ENCODE measurements at regions not wholly inside any gene's neighbourhood (a gene's known extent, or its start where the extent isn't known, plus 50 kb on each side); places are given as distances from the start of the nearest gene placed in this dataset.
"Not testable (repeated sequence)": the region's sequence is repeated elsewhere in the genome, so short reads cannot be mapped to it uniquely, and the experiment has no call there.

DNA sequence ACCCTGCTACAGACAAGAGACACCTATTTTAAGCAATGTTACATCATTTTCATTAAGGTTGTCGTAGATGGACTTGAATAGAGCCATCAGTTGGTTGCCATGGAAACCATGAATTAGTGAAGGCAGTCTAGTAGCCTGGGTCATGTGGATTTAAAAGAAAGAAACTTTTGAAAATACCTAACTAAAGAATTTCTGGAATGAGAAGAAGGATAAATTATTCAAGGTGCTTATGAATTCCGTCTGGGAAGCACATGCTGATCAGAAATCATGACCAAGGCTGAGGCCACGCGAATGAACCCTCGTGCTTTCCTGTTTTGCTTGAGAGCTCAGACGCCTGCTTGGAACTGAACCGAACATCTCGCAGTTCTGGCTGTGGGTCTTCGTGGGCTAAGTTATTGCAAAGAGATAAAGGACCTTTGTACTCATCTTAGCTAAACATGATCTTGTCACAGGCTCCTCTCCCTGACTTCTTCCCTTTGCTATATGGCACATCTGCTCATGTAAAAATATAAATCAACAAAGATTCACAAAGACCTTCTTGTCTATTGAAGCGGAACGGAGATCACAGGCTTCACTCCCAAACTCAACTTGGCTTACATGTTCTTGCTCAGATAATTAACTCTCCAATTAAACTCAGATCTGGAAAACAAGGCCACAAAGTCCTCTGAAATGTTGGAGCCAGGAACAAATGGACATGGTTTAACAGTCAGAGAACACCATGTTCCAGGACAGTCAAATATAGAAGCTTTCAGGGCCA lies 140.2 kb downstream of the NUFIP1 start:
- Histone ChIP-seq H3K27ac (no peak overlapping the region), H3K27me3 (replicated peaks) (no peaks in the 10 kb centered on the region), H3K4me3 (ENCODE audit: low read depth, low read length) (no peak overlapping the region), H3K36me3 (replicated peaks) (no peaks in the 10 kb centered on the region)
- DNase-seq, result no peak
- TF ChIP-seq, protein P1, sequence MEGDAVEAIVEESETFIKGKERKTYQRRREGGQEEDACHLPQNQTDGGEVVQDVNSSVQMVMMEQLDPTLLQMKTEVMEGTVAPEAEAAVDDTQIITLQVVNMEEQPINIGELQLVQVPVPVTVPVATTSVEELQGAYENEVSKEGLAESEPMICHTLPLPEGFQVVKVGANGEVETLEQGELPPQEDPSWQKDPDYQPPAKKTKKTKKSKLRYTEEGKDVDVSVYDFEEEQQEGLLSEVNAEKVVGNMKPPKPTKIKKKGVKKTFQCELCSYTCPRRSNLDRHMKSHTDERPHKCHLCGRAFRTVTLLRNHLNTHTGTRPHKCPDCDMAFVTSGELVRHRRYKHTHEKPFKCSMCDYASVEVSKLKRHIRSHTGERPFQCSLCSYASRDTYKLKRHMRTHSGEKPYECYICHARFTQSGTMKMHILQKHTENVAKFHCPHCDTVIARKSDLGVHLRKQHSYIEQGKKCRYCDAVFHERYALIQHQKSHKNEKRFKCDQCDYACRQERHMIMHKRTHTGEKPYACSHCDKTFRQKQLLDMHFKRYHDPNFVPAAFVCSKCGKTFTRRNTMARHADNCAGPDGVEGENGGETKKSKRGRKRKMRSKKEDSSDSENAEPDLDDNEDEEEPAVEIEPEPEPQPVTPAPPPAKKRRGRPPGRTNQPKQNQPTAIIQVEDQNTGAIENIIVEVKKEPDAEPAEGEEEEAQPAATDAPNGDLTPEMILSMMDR (IDR thresholded peaks at IDR 0.05; ENCODE audit: low read depth, low read length, missing control alignments), result no peak
- in situ Hi-C loops (cut with HindIII; ENCODE audit: low pct_ligation_motif_present, low sequenced_read_pairs), result no loop called here

- in situ Hi-C loops (cut with HindIII; ENCODE audit: low pct_ligation_motif_present, low sequenced_read_pairs); H3K4me3 ChIP-seq (ENCODE audit: low read depth, low read length); H3K27ac ChIP-seq; H3K36me3 ChIP-seq (replicated peaks); DNase-seq; H3K27me3 ChIP-seq (replicated peaks): not testable (repeated sequence)
Observed at GRCh38 chr13:44845281-44846058, 143.8 kb downstream of the NUFIP1 start.

GRCh38 chr13:44844786-44845185 lies 144.5 kb downstream of the NUFIP1 start:
- Histone ChIP-seq H3K4me3 (ENCODE audit: low read depth, low read length) (no peak overlapping the region), H3K27ac (no peak overlapping the region), H3K27me3 (replicated peaks) (no peaks in the 10 kb centered on the region), H3K36me3 (replicated peaks) (no peaks in the 10 kb centered on the region)
- TF ChIP-seq, protein P1 (IDR thresholded peaks at IDR 0.05; ENCODE audit: low read depth, low read length, missing control alignments), result no peak
- no peak for DNase-seq
- in situ Hi-C loops (cut with HindIII; ENCODE audit: low pct_ligation_motif_present, low sequenced_read_pairs), result no loop called here

GRCh38 chr13:44843403-44843802 lies 145.9 kb downstream of the NUFIP1 start:
- TF ChIP-seq, protein P1 (IDR thresholded peaks at IDR 0.05; ENCODE audit: low read depth, low read length, missing control alignments), result no peak
- in situ Hi-C loops (cut with HindIII; ENCODE audit: low pct_ligation_motif_present, low sequenced_read_pairs), result no loop called here
- DNase-seq, result peak; percentile 60
- Histone ChIP-seq H3K27me3 (replicated peaks) (no peaks in the 10 kb centered on the region), H3K4me3 (ENCODE audit: low read depth, low read length) (no peak overlapping the region), H3K27ac (peak overlapping the region; percentile 9), H3K36me3 (replicated peaks) (no peaks in the 10 kb centered on the region)

GRCh38 chr13:44842158-44842557 lies 147.1 kb downstream of the NUFIP1 start:
- in situ Hi-C loops (cut with HindIII; ENCODE audit: low pct_ligation_motif_present, low sequenced_read_pairs), result no loop called here
- Histone ChIP-seq H3K4me3 (ENCODE audit: low read depth, low read length) (no peak overlapping the region), H3K27me3 (replicated peaks) (no peaks in the 10 kb centered on the region), H3K27ac (peak overlapping the region; percentile 32), H3K36me3 (replicated peaks) (no peaks in the 10 kb centered on the region)
- TF ChIP-seq, protein P1 (IDR thresholded peaks at IDR 0.05; ENCODE audit: low read depth, low read length, missing control alignments), result no peak
- DNase-seq, result no peak

DNA sequence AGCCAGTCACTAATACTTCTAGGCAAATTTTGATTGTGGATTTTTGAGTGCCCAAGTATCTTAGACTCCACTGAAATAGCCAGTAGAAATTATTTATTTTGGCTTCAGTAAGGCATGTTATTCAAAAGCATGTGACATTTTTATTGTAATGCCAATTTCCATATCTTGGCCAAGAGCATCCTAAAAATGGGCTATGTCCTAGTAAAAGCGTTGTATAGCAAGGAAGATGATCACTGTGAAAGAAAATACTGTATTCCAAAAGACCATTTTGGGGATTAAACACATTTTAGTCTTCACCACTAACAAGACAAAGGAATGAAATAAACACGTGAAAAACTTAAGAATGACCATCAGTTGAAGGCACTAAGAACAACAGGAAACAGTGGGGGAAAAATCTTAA lies 149.1 kb downstream of the NUFIP1 start:
- no peaks in the 10 kb centered on the region for H3K27me3 ChIP-seq (replicated peaks)
- H3K27ac ChIP-seq, result no peak overlapping the region
- in situ Hi-C loops (cut with HindIII; ENCODE audit: low pct_ligation_motif_present, low sequenced_read_pairs), result no loop called here
- H3K36me3 ChIP-seq (replicated peaks), result no peaks in the 10 kb centered on the region
- no peak for DNase-seq
- TF ChIP-seq, protein P1 (IDR thresholded peaks at IDR 0.05; ENCODE audit: low read depth, low read length, missing control alignments), result no peak
- no peak overlapping the region for H3K4me3 ChIP-seq (ENCODE audit: low read depth, low read length)
